BE2C (cell line): ENCODE measurements at regions not wholly inside any gene's neighbourhood (a gene's known extent, or its start where the extent isn't known, plus 50 kb on each side); places are given as distances from the start of the nearest gene placed in this dataset.

Experiments
- DNase-seq: peaks from one replicate; pipeline ENCODE4 v3.0.0-alpha.2; 2020
- H3K27me3 ChIP-seq: fragments of 250-450 bp; sonication (Bioruptor Pico); 2 replicates; pipeline ENCODE4 v1.5.1; 2020; ENCODE audit warnings: mild to moderate bottlenecking
- H3K36me3 ChIP-seq: fragments of 250-450 bp; sonication (Bioruptor Pico); 2 replicates; pipeline ENCODE4 v1.5.1; 2020; ENCODE audit warnings: mild to moderate bottlenecking
- H3K4me1 ChIP-seq: fragments of 250-450 bp; sonication (Bioruptor Pico); 2 replicates; pipeline ENCODE4 v1.5.1; 2020
- H3K4me3 ChIP-seq: 2 replicates; pipeline ENCODE4 v1.5.1; 2011; ENCODE audit warnings: low read depth, low read length
- H3K9me3 ChIP-seq: fragments of 250-450 bp; sonication (Bioruptor Pico); 2 replicates; pipeline ENCODE4 v1.5.1; 2020
- CTCF ChIP-seq: IDR thresholded peaks from 2 replicates; pipeline ENCODE4 v1.5.1; 2012; ENCODE audit warnings: mild to moderate bottlenecking, low read depth, low read length

- H3K9me3 ChIP-seq, result no peaks in the 10 kb centered on the region
- H3K4me1 ChIP-seq, result no peaks in the 10 kb centered on the region
- no peak for DNase-seq
- TF ChIP-seq CTCF, result no peak
- no peaks in the 10 kb centered on the region for H3K27me3 ChIP-seq
- no peaks in the 10 kb centered on the region for H3K36me3 ChIP-seq
- no peak overlapping the region for H3K4me3 ChIP-seq
Observed at GRCh38 chr6:135664527-135664926, 167.0 kb upstream of the AHI1 start.

- no peak for DNase-seq
- TF ChIP-seq CTCF, result no peak
- H3K36me3 ChIP-seq, result no peaks in the 10 kb centered on the region
- H3K4me1 ChIP-seq, result no peaks in the 10 kb centered on the region
- H3K9me3 ChIP-seq, result no peaks in the 10 kb centered on the region
- no peak overlapping the region for H3K4me3 ChIP-seq
- no peaks in the 10 kb centered on the region for H3K27me3 ChIP-seq
Observed at GRCh38 chr6:135665935-135666334, 168.4 kb upstream of the AHI1 start.

GRCh38 chr6:135667691-135668455, 170.3 kb upstream of the AHI1 start:
- TF ChIP-seq CTCF, result no peak
- peak overlapping the region; percentile 55 for H3K4me3 ChIP-seq
- no peaks in the 10 kb centered on the region for H3K9me3 ChIP-seq
- DNase-seq, result peak; percentile 35
- no peaks in the 10 kb centered on the region for H3K27me3 ChIP-seq
- no peaks in the 10 kb centered on the region for H3K36me3 ChIP-seq
- H3K4me1 ChIP-seq, result no peaks in the 10 kb centered on the region

GRCh38 chr6:135672256-135672655, 174.7 kb upstream of the AHI1 start:
- H3K27me3 ChIP-seq, result no peaks in the 10 kb centered on the region
- no peak for DNase-seq
- no peaks in the 10 kb centered on the region; the same call in 1 of the 2 replicates for H3K4me1 ChIP-seq
- no peak overlapping the region for H3K4me3 ChIP-seq
- no peaks in the 10 kb centered on the region for H3K9me3 ChIP-seq
- TF ChIP-seq CTCF, result no peak
- H3K36me3 ChIP-seq, result no peaks in the 10 kb centered on the region

GRCh38 chr6:135673501-135674309, 176.2 kb upstream of the AHI1 start:
- no peak overlapping the region for H3K4me3 ChIP-seq
- no peaks in the 10 kb centered on the region for H3K27me3 ChIP-seq
- no peaks in the 10 kb centered on the region for H3K36me3 ChIP-seq
- H3K4me1 ChIP-seq, result no peaks in the 10 kb centered on the region; the same call in 1 of the 2 replicates
- no peaks in the 10 kb centered on the region for H3K9me3 ChIP-seq
- no peak for DNase-seq
- TF ChIP-seq CTCF, result no peak

GRCh38 chr6:135675026-135675425, 176.5 kb upstream of the PDE7B start:
- DNase-seq, result no peak

More at GRCh38 chr6:135675026-135675425, 176.5 kb upstream of the PDE7B start:
- no peaks in the 10 kb centered on the region for H3K36me3 ChIP-seq
- H3K27me3 ChIP-seq, result no peaks in the 10 kb centered on the region
- no peaks in the 10 kb centered on the region; the same call in 1 of the 2 replicates for H3K4me1 ChIP-seq
- H3K9me3 ChIP-seq, result no peaks in the 10 kb centered on the region
- no peak overlapping the region for H3K4me3 ChIP-seq
- TF ChIP-seq CTCF, result no peak
